ENCODE measurements at regions not wholly inside any gene's neighbourhood (a gene's known extent, or its start where the extent isn't known, plus 50 kb on each side); places are given as distances from the start of the nearest gene placed in this dataset.

GRCh38 chr14:98689951-98690350 is 582.0 kb downstream of the BCL11B start:
- Histone ChIP-seq H2AFZ (ENCODE audit: low read depth, low read length) (no peak overlapping the region), H3K9me3 (ENCODE audit: low read length) (no peaks in the 10 kb centered on the region), H3K4me3 (ENCODE audit: low read length) (no peak overlapping the region), H3K4me1 (ENCODE audit: insufficient read depth, low read length) (no peaks in the 10 kb centered on the region), H3K36me3 (ENCODE audit: insufficient read depth, low read length) (no peaks in the 10 kb centered on the region), H3K27me3 (ENCODE audit: insufficient read depth, low read length) (peaks cover 4% of the 10 kb centered on the region)

- H3K9me3 ChIP-seq (ENCODE audit: low read length): no peaks in the 10 kb centered on the region
- no peak overlapping the region for H2AFZ ChIP-seq (ENCODE audit: low read depth, low read length)
- no peaks in the 10 kb centered on the region for H3K4me1 ChIP-seq (ENCODE audit: insufficient read depth, low read length)
- H3K27me3 ChIP-seq (ENCODE audit: insufficient read depth, low read length): no peaks in the 10 kb centered on the region
- no peaks in the 10 kb centered on the region for H3K36me3 ChIP-seq (ENCODE audit: insufficient read depth, low read length)
- no peak overlapping the region for H3K4me3 ChIP-seq (ENCODE audit: low read length)
Observed at GRCh38 chr14:98692832-98693231, 579.2 kb downstream of the BCL11B start.

DNA sequence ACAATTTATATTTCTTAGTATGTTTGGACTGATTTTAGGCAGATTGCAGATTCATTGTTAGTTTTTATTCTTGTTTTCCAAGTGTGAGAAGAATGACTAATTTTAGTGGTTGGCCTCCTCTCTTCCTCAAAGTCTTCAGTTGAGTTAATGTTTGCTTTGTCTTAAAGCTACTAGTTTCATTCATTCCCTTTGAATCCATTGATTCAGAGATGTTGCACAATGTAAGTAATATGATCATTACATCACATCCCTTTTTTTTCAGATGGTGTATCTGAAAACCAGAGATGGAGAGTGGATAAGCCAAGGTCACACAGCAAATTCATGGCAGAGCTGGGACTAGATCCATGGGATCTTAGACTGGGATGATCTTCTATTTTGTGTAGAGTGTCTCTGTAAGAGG is 577.5 kb downstream of the BCL11B start:
- no peaks in the 10 kb centered on the region for H3K27me3 ChIP-seq (ENCODE audit: insufficient read depth, low read length)
- H3K4me3 ChIP-seq (ENCODE audit: low read length): no peak overlapping the region
- no peaks in the 10 kb centered on the region for H3K9me3 ChIP-seq (ENCODE audit: low read length)
- no peaks in the 10 kb centered on the region for H3K4me1 ChIP-seq (ENCODE audit: insufficient read depth, low read length)
- H2AFZ ChIP-seq (ENCODE audit: low read depth, low read length): no peak overlapping the region
- no peaks in the 10 kb centered on the region for H3K36me3 ChIP-seq (ENCODE audit: insufficient read depth, low read length)

- Histone ChIP-seq H3K9me3 (ENCODE audit: low read length) (no peaks in the 10 kb centered on the region), H3K4me1 (ENCODE audit: insufficient read depth, low read length) (no peaks in the 10 kb centered on the region), H3K4me3 (ENCODE audit: low read length) (no peak overlapping the region), H3K27me3 (ENCODE audit: insufficient read depth, low read length) (no peaks in the 10 kb centered on the region), H3K36me3 (ENCODE audit: insufficient read depth, low read length) (no peaks in the 10 kb centered on the region), H2AFZ (ENCODE audit: low read depth, low read length) (no peak overlapping the region)
Observed at GRCh38 chr14:98695809-98696208, 576.2 kb downstream of the BCL11B start.

- Histone ChIP-seq H3K27me3 (ENCODE audit: insufficient read depth, low read length) (no peaks in the 10 kb centered on the region), H3K36me3 (ENCODE audit: insufficient read depth, low read length) (no peaks in the 10 kb centered on the region), H2AFZ (ENCODE audit: low read depth, low read length) (no peak overlapping the region), H3K9me3 (ENCODE audit: low read length) (no peaks in the 10 kb centered on the region), H3K4me1 (ENCODE audit: insufficient read depth, low read length) (no peaks in the 10 kb centered on the region), H3K4me3 (ENCODE audit: low read length) (no peak overlapping the region)
Observed at GRCh38 chr14:98698341-98698740, 573.7 kb downstream of the BCL11B start.

GRCh38 chr14:98700748-98701147 is 571.2 kb downstream of the BCL11B start:
- Histone ChIP-seq H3K9me3 (ENCODE audit: low read length) (no peaks in the 10 kb centered on the region), H3K27me3 (ENCODE audit: insufficient read depth, low read length) (no peaks in the 10 kb centered on the region), H3K4me3 (ENCODE audit: low read length) (no peak overlapping the region), H3K36me3 (ENCODE audit: insufficient read depth, low read length) (no peaks in the 10 kb centered on the region), H2AFZ (ENCODE audit: low read depth, low read length) (no peak overlapping the region), H3K4me1 (ENCODE audit: insufficient read depth, low read length) (no peaks in the 10 kb centered on the region)

DNA sequence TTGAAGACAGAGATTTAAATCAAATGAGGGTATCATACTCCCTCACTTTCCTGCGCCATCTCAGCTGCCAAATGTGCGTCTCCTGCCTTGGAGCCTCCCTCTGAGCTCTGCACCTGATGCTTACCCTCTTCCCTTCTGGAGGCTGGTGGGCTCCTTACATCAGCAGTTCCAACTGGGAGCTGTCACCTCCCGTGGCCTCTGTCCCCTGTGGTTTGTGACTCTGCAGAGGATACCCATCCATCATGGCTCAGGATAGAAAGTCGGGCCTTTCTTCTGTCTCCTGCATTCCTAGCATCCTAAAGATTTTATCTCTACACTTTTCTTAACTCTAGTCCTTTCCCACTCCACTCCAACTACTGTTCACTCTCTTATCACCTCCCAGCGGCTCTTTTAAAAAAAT is 570.6 kb downstream of the BCL11B start:
- Histone ChIP-seq H2AFZ (ENCODE audit: low read depth, low read length) (no peak overlapping the region), H3K4me3 (ENCODE audit: low read length) (no peak overlapping the region), H3K4me1 (ENCODE audit: insufficient read depth, low read length) (no peaks in the 10 kb centered on the region), H3K27me3 (ENCODE audit: insufficient read depth, low read length) (no peaks in the 10 kb centered on the region), H3K36me3 (ENCODE audit: insufficient read depth, low read length) (no peaks in the 10 kb centered on the region), H3K9me3 (ENCODE audit: low read length) (no peaks in the 10 kb centered on the region)

GRCh38 chr14:98704441-98704840 is 567.6 kb downstream of the BCL11B start:
- Histone ChIP-seq H3K36me3 (ENCODE audit: insufficient read depth, low read length) (no peaks in the 10 kb centered on the region), H3K4me1 (ENCODE audit: insufficient read depth, low read length) (no peaks in the 10 kb centered on the region), H3K9me3 (ENCODE audit: low read length) (no peaks in the 10 kb centered on the region), H3K4me3 (ENCODE audit: low read length) (no peak overlapping the region), H3K27me3 (ENCODE audit: insufficient read depth, low read length) (no peaks in the 10 kb centered on the region), H2AFZ (ENCODE audit: low read depth, low read length) (no peak overlapping the region)

DNA sequence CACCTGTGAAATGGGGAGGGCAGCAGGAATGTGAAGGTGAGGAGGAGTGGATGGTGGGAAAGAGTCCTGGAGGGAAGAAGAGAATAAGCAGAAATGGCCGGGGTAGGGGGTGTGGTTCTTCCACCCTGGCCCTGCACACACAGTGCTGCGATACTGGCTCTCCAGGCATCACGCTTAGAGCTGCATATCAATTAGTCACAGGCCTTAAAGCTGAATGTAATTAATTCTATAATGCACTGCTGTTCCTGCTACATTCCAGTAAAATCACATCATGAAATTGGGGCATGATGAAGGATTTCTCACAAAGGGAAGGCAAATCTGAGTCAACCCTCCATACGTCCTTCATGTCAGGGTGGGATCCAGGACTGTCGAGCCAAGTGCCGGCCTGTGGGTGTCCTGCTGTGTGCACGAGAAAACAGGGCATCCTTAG is 566.1 kb downstream of the BCL11B start:
- Histone ChIP-seq H3K9me3 (ENCODE audit: low read length) (no peaks in the 10 kb centered on the region), H3K4me1 (ENCODE audit: insufficient read depth, low read length) (no peaks in the 10 kb centered on the region), H3K4me3 (ENCODE audit: low read length) (no peak overlapping the region), H3K36me3 (ENCODE audit: insufficient read depth, low read length) (no peaks in the 10 kb centered on the region), H3K27me3 (ENCODE audit: insufficient read depth, low read length) (no peaks in the 10 kb centered on the region), H2AFZ (ENCODE audit: low read depth, low read length) (no peak overlapping the region)

DNA sequence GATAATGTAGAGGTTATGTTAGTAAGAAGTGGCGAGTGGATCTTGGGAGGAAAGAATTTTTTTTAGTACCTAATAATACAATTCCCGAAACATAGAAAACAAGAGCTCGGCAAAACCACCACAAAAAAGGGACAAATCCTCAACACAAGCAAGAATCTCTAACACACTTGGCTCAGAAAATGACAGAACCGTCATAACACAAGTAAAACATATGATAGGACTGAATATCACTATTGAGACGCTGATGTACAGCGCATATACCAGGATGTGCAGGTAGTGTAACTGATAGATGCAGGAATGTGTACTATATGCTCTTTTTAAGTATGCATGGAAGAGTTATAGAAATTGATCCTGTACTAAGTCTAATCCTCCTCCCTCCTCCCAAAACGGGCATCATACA is 564.5 kb downstream of the BCL11B start:
- H3K27me3 ChIP-seq (ENCODE audit: insufficient read depth, low read length): peaks cover 4% of the 10 kb centered on the region
- no peak overlapping the region for H3K4me3 ChIP-seq (ENCODE audit: low read length)
- no peak overlapping the region for H2AFZ ChIP-seq (ENCODE audit: low read depth, low read length)
- H3K4me1 ChIP-seq (ENCODE audit: insufficient read depth, low read length): no peaks in the 10 kb centered on the region
- H3K36me3 ChIP-seq (ENCODE audit: insufficient read depth, low read length): no peaks in the 10 kb centered on the region
- H3K9me3 ChIP-seq (ENCODE audit: low read length): no peaks in the 10 kb centered on the region

DNA sequence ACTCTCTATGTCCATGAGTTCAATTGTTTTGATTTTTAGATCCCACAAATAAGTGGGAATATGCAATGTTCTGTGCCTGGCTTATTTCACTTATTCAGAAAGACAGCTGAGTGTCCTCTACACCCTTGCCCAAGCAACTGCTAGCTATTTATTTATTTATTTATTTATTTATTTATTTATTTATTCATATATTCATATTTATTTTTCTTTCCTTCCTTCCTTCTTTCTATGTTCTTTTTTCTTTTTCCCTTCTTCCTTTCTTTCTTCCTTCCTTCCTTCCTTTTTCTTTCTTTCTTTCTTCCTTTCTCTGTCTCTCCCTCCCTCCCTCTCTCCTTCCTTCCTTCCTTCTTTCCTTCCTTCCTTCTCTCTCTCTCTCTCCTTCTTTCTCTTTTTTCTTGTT is 563.4 kb downstream of the BCL11B start:
- no peak overlapping the region for H3K4me3 ChIP-seq (ENCODE audit: low read length)

GRCh38 chr14:98711453-98711852 is 560.5 kb downstream of the BCL11B start:
- Histone ChIP-seq H3K9me3 (ENCODE audit: low read length) (no peaks in the 10 kb centered on the region), H2AFZ (ENCODE audit: low read depth, low read length) (no peak overlapping the region), H3K36me3 (ENCODE audit: insufficient read depth, low read length) (no peaks in the 10 kb centered on the region), H3K4me3 (ENCODE audit: low read length) (no peak overlapping the region), H3K4me1 (ENCODE audit: insufficient read depth, low read length) (no peaks in the 10 kb centered on the region), H3K27me3 (ENCODE audit: insufficient read depth, low read length) (peaks cover 4% of the 10 kb centered on the region)

More for the DNA sequence above, 563.4 kb downstream of the BCL11B start:
- Histone ChIP-seq H3K36me3 (ENCODE audit: insufficient read depth, low read length) (no peaks in the 10 kb centered on the region), H3K4me1 (ENCODE audit: insufficient read depth, low read length) (no peaks in the 10 kb centered on the region), H3K27me3 (ENCODE audit: insufficient read depth, low read length) (peaks cover 4% of the 10 kb centered on the region), H2AFZ (ENCODE audit: low read depth, low read length) (no peak overlapping the region), H3K9me3 (ENCODE audit: low read length) (no peaks in the 10 kb centered on the region)

GRCh38 chr14:98714626-98715425 is 557.2 kb downstream of the BCL11B start:
- Histone ChIP-seq H3K4me3 (ENCODE audit: low read length) (no peak overlapping the region), H2AFZ (ENCODE audit: low read depth, low read length) (no peak overlapping the region), H3K4me1 (ENCODE audit: insufficient read depth, low read length) (no peaks in the 10 kb centered on the region), H3K27me3 (ENCODE audit: insufficient read depth, low read length) (peaks cover 4% of the 10 kb centered on the region), H3K9me3 (ENCODE audit: low read length) (no peaks in the 10 kb centered on the region), H3K36me3 (ENCODE audit: insufficient read depth, low read length) (no peaks in the 10 kb centered on the region)

DNA sequence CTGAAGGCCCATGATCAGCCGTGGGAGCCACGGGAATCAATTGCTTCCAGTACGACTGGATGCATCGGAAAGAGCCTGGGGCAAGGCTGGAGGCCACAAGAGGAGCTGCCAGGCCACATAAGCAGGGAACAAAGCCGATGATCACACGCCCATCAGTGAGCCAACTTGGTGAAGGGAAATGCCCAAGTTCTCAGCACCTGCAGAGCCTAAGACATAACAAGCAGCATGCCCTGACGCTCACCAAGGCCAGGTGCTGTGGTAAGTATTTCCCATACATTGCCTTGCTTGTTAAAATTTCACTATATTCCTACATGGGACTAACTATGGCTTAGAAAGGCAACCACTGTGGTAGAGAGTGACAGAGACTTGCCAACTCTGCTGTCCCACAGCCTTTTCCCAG is 555.9 kb downstream of the BCL11B start:
- Histone ChIP-seq H3K36me3 (ENCODE audit: insufficient read depth, low read length) (no peaks in the 10 kb centered on the region), H2AFZ (ENCODE audit: low read depth, low read length) (no peak overlapping the region)

More for the DNA sequence above, 555.9 kb downstream of the BCL11B start:
- Histone ChIP-seq H3K4me3 (ENCODE audit: low read length) (no peak overlapping the region), H3K27me3 (ENCODE audit: insufficient read depth, low read length) (peaks cover 4% of the 10 kb centered on the region), H3K4me1 (ENCODE audit: insufficient read depth, low read length) (no peaks in the 10 kb centered on the region), H3K9me3 (ENCODE audit: low read length) (no peaks in the 10 kb centered on the region)

Measured in neuron (in vitro differentiated cells).